ENCODE measurements at regions not wholly inside any gene's neighbourhood (a gene's known extent, or its start where the extent isn't known, plus 50 kb on each side); places are given as distances from the start of the nearest gene placed in this dataset.

GRCh38 chr3:167920747-167921146 is 175.0 kb downstream of the GOLIM4 start:
- H3K27ac Mint-ChIP-seq (ENCODE audit: unreplicated experiment) = no peak overlapping the region

GRCh38 chr3:167919590-167919989 is 176.1 kb downstream of the GOLIM4 start:
- Mint-ChIP-seq H3K4me1 (ENCODE audit: unreplicated experiment) (no peaks in the 10 kb centered on the region), H3K9me3 (ENCODE audit: unreplicated experiment) (no peaks in the 10 kb centered on the region), H3K36me3 (ENCODE audit: low read depth, unreplicated experiment) (no peaks in the 10 kb centered on the region), H3K27ac (ENCODE audit: unreplicated experiment) (no peak overlapping the region), H3K27me3 (ENCODE audit: unreplicated experiment) (no peaks in the 10 kb centered on the region), H3K4me3 (ENCODE audit: unreplicated experiment) (no peak overlapping the region)
- DNase-seq (ENCODE audit: low spot score) = no peak
- TF ChIP-seq CTCF (IDR thresholded peaks at IDR 0.05; ENCODE audit: unreplicated experiment) = no peak

More at GRCh38 chr3:167920747-167921146, 175.0 kb downstream of the GOLIM4 start:
- DNase-seq (ENCODE audit: low spot score) = no peak
- Mint-ChIP-seq H3K36me3 (ENCODE audit: low read depth, unreplicated experiment) (no peaks in the 10 kb centered on the region), H3K27me3 (ENCODE audit: unreplicated experiment) (no peaks in the 10 kb centered on the region), H3K4me1 (ENCODE audit: unreplicated experiment) (no peaks in the 10 kb centered on the region), H3K9me3 (ENCODE audit: unreplicated experiment) (no peaks in the 10 kb centered on the region), H3K4me3 (ENCODE audit: unreplicated experiment) (no peak overlapping the region)
- TF ChIP-seq CTCF (IDR thresholded peaks at IDR 0.05; ENCODE audit: unreplicated experiment) = no peak

- no peaks in the 10 kb centered on the region for H3K9me3 Mint-ChIP-seq (ENCODE audit: unreplicated experiment)
- no peaks in the 10 kb centered on the region for H3K36me3 Mint-ChIP-seq (ENCODE audit: low read depth, unreplicated experiment)
- H3K4me3 Mint-ChIP-seq (ENCODE audit: unreplicated experiment) = no peak overlapping the region
- no peak for TF ChIP-seq CTCF (IDR thresholded peaks at IDR 0.05; ENCODE audit: unreplicated experiment)
- no peaks in the 10 kb centered on the region for H3K4me1 Mint-ChIP-seq (ENCODE audit: unreplicated experiment)
- H3K27me3 Mint-ChIP-seq (ENCODE audit: unreplicated experiment) = no peaks in the 10 kb centered on the region
- DNase-seq (ENCODE audit: low spot score) = no peak
- no peak overlapping the region for H3K27ac Mint-ChIP-seq (ENCODE audit: unreplicated experiment)
Measured at GRCh38 chr3:167918686-167919085, 177.0 kb downstream of the GOLIM4 start.

GRCh38 chr3:167918008-167918596 is 177.6 kb downstream of the GOLIM4 start:
- DNase-seq (ENCODE audit: low spot score) = no peak
- Mint-ChIP-seq H3K4me3 (ENCODE audit: unreplicated experiment) (no peak overlapping the region), H3K9me3 (ENCODE audit: unreplicated experiment) (no peaks in the 10 kb centered on the region), H3K4me1 (ENCODE audit: unreplicated experiment) (no peaks in the 10 kb centered on the region), H3K27ac (ENCODE audit: unreplicated experiment) (no peak overlapping the region), H3K36me3 (ENCODE audit: low read depth, unreplicated experiment) (no peaks in the 10 kb centered on the region), H3K27me3 (ENCODE audit: unreplicated experiment) (no peaks in the 10 kb centered on the region)
- no peak for TF ChIP-seq CTCF (IDR thresholded peaks at IDR 0.05; ENCODE audit: unreplicated experiment)

- DNase-seq (ENCODE audit: low spot score) = peak; percentile 7
- no peak overlapping the region for H3K4me3 Mint-ChIP-seq (ENCODE audit: unreplicated experiment)
- no peak overlapping the region for H3K27ac Mint-ChIP-seq (ENCODE audit: unreplicated experiment)
- peaks cover 5% of the 10 kb centered on the region for H3K4me1 Mint-ChIP-seq (ENCODE audit: unreplicated experiment)
- no peaks in the 10 kb centered on the region for H3K36me3 Mint-ChIP-seq (ENCODE audit: low read depth, unreplicated experiment)
- TF ChIP-seq CTCF (IDR thresholded peaks at IDR 0.05; ENCODE audit: unreplicated experiment) = no peak
- no peaks in the 10 kb centered on the region for H3K9me3 Mint-ChIP-seq (ENCODE audit: unreplicated experiment)
- no peaks in the 10 kb centered on the region for H3K27me3 Mint-ChIP-seq (ENCODE audit: unreplicated experiment)
Measured at GRCh38 chr3:167913219-167913835, 177.8 kb downstream of the SERPINI1 start.

Data from endothelial cell (in vitro differentiated cells).